Vagina (tissue), 2 donors: ENCODE measurements at regions not wholly inside any gene's neighbourhood (a gene's known extent, or its start where the extent isn't known, plus 50 kb on each side); places are given as distances from the start of the nearest gene placed in this dataset.

Source experiments
- CTCF ChIP-seq, 3 experiments: fragments of 450-650 bp in 2 of 3; fragments of 200-600 bp in 1 of 3; sonication (generic) in 1 of 3; IDR thresholded peaks; one replicate each; pipeline ENCODE4 v1.5.1; 2017 to 2019; ENCODE audit warnings: antibody characterized with exemption in 3 of 3, mild to moderate bottlenecking in 2 of 3, moderate library complexity in 2 of 3
- POLR2A ChIP-seq, 2 donors: fragments of 450-650 bp; IDR thresholded peaks; one replicate each; pipeline ENCODE4 v1.6.1; 2017; ENCODE audit warnings: antibody characterized with exemption in 2 of 2, mild to moderate bottlenecking in 2 of 2, moderate library complexity in 2 of 2

DNA sequence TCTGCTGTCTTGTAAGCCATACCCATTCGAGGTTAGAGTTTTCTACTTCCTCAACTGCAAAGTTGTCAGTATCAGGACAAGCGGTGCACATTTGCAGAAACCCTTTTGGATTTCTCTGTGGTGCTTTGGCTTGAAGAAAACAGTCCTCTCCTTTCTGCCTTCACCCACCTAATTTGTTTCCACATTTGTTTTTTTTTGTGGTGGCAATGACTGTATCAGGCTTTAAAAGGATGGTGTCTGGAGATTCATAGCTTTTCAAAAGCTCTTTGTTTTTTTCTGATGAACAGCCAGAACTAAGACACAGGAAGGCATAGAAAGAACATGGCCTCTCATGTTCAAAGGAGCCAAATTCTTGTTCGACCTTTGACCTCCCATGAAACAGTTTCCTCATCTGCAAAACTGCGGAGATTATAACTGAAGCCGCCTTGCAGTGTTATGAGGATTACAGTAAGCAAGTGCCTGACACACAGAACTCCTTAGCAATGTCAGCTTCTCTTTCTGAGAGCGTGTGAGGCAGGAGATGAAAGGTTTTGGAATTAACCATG, 270.6 kb upstream of the TBX3 start:
- TF ChIP-seq CTCF (IDR thresholded peaks at IDR 0.05), result no peak
- TF ChIP-seq POLR2A (IDR thresholded peaks at IDR 0.05), result no peak
